HG02870 (cell line): ENCODE measurements at regions not wholly inside any gene's neighbourhood (a gene's known extent, or its start where the extent isn't known, plus 50 kb on each side); places are given as distances from the start of the nearest gene placed in this dataset.

Experiments used
- ATAC-seq: cut with Tn5 transposase; IDR thresholded peaks from one replicate; pipeline ENCODE4 v1.9.1; 2021; ENCODE audit warnings: mild to moderate bottlenecking, moderate library complexity; ENCODE audit not compliant: unreplicated experiment

GRCh38 chr6:80667006-80667405 is 560.5 kb downstream of the BCKDHB start:
- ATAC-seq: no peak

- no peak for ATAC-seq
These were observed 552.5 kb downstream of the BCKDHB start for GRCh38 chr6:80658926-80659325.

GRCh38 chr6:80647156-80647555 is 540.7 kb downstream of the BCKDHB start:
- ATAC-seq: no peak

- ATAC-seq: no peak
These were observed 537.4 kb downstream of the BCKDHB start for GRCh38 chr6:80643881-80644280.

- no peak for ATAC-seq
These were observed 536.0 kb downstream of the BCKDHB start for GRCh38 chr6:80642452-80642851.

- ATAC-seq: no peak
These were observed 535.1 kb downstream of the BCKDHB start for GRCh38 chr6:80641591-80641990.

GRCh38 chr6:80640176-80640575 is 533.7 kb downstream of the BCKDHB start:
- ATAC-seq: no peak

GRCh38 chr6:80639181-80639629 is 532.7 kb downstream of the BCKDHB start:
- no peak for ATAC-seq

- no peak for ATAC-seq
These were observed 532.0 kb downstream of the BCKDHB start for GRCh38 chr6:80638213-80639055.

GRCh38 chr6:80637312-80637711 is 530.8 kb downstream of the BCKDHB start:
- no peak for ATAC-seq

GRCh38 chr6:80636689-80637088 is 530.2 kb downstream of the BCKDHB start:
- ATAC-seq: no peak

- no peak for ATAC-seq
These were observed 526.9 kb downstream of the BCKDHB start for GRCh38 chr6:80633412-80633811.

GRCh38 chr6:80625405-80625804 is 518.9 kb downstream of the BCKDHB start:
- ATAC-seq: no peak

GRCh38 chr6:80623066-80623815 is 516.8 kb downstream of the BCKDHB start:
- ATAC-seq: no peak

- ATAC-seq: no peak
These were observed 516.2 kb downstream of the BCKDHB start for GRCh38 chr6:80622641-80623040.

GRCh38 chr6:80618953-80619352 is 512.5 kb downstream of the BCKDHB start:
- ATAC-seq: no peak

- ATAC-seq: no peak
These were observed 504.4 kb downstream of the BCKDHB start for GRCh38 chr6:80610846-80611245.

- ATAC-seq: no peak
These were observed 502.4 kb downstream of the BCKDHB start for GRCh38 chr6:80608881-80609280.

- no peak for ATAC-seq
These were observed 501.4 kb downstream of the BCKDHB start for GRCh38 chr6:80607811-80608391.

GRCh38 chr6:80605165-80605989 is 498.9 kb downstream of the BCKDHB start:
- ATAC-seq: peak; percentile 66

GRCh38 chr6:80603679-80604078 is 497.2 kb downstream of the BCKDHB start:
- ATAC-seq: no peak
